NT2/D1 (cell line): ENCODE measurements at regions not wholly inside any gene's neighbourhood (a gene's known extent, or its start where the extent isn't known, plus 50 kb on each side); places are given as distances from the start of the nearest gene placed in this dataset.

ENCODE experiments used
- SUZ12 ChIP-seq: IDR thresholded peaks from 2 replicates; pipeline ENCODE4 v1.6.1; 2011; ENCODE audit not compliant: insufficient read length, insufficient read depth; ENCODE audit errors: extremely low read depth
- YY1 ChIP-seq: IDR thresholded peaks from 2 replicates; pipeline ENCODE4 v1.6.1; 2011; ENCODE audit not compliant: insufficient read length, insufficient read depth
- ZNF274 ChIP-seq: IDR thresholded peaks from 2 replicates; pipeline ENCODE4 v1.6.1; 2011; ENCODE audit warnings: mild to moderate bottlenecking, low read depth, low read length

DNA sequence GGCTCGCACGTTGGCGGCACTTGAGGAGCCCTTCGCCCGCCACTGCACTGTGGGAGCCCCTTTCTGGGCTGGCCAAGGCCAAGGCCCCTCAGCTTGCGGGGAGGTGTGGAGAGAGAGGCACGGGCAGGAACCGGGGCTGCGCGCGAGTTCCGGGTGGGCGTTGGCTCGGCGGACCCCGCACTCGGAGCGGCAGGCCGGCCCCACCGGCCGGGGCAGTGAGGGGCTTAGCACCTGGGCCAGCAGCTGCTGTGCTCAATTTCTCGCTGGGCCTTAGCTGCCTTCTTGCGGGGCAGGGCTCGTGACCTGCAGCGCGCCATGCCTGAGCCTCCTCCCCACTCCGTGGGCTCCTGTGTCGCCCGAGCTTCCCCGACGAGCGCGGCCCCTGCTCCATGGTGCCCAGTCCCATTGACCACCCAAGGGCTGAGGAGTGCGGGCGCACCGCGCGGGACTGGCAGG lies 71.6 kb upstream of the CNTN1 start:
- TF ChIP-seq ZNF274 = no peak
- TF ChIP-seq SUZ12 = no peak
- no peak for TF ChIP-seq YY1
